GM23338 (cell line): ENCODE measurements at regions not wholly inside any gene's neighbourhood (a gene's known extent, or its start where the extent isn't known, plus 50 kb on each side); places are given as distances from the start of the nearest gene placed in this dataset.

Source experiments
- ATAC-seq: fragments of 200-7000 bp; cut with Tn5 transposase; 3 replicates; pipeline ENCODE4 v1.9.1; 2020
- DNase-seq: peaks from one replicate; pipeline ENCODE4 v3.0.0-alpha.2; 2015; ENCODE audit warnings: low spot score
- H2AFZ ChIP-seq: fragments of 200-600 bp; sonication (generic); 2 replicates; pipeline ENCODE4 v1.8.0; 2016; ENCODE audit warnings: antibody characterized with exemption, mild to moderate bottlenecking, moderate library complexity
- H3F3A ChIP-seq: fragments of 200-600 bp; sonication (generic); replicated peaks from 2 replicates; pipeline ENCODE4 v1.8.0; 2017; ENCODE audit warnings: antibody characterized with exemption, mixed run types, low read depth
- H3K27ac ChIP-seq: fragments of 200-600 bp; sonication (generic); 2 replicates; pipeline ENCODE4 v1.6.1; 2016; ENCODE audit warnings: low read depth
- H3K27me3 ChIP-seq: fragments of 200-600 bp; sonication (generic); 2 replicates; pipeline ENCODE4 v1.8.0; 2016; ENCODE audit warnings: mild to moderate bottlenecking, mixed run types, moderate library complexity; ENCODE audit not compliant: insufficient read depth
- H3K36me3 ChIP-seq: fragments of 200-600 bp; sonication (generic); 2 replicates; pipeline ENCODE4 v1.8.0; 2016; ENCODE audit warnings: mild to moderate bottlenecking; ENCODE audit not compliant: insufficient read depth
- H3K4me1 ChIP-seq: fragments of 200-600 bp; sonication (generic); 2 replicates; pipeline ENCODE4 v1.8.0; 2016; ENCODE audit warnings: mild to moderate bottlenecking, moderate library complexity; ENCODE audit not compliant: insufficient read depth
- H3K4me2 ChIP-seq: fragments of 200-600 bp; sonication (generic); 2 replicates; pipeline ENCODE4 v1.7.1; 2017; ENCODE audit warnings: mixed run types
- H3K4me3 ChIP-seq: fragments of 200-600 bp; sonication (generic); 2 replicates; pipeline ENCODE4 v1.6.1; 2016; ENCODE audit warnings: mixed run types
- H3K79me2 ChIP-seq: fragments of 200-600 bp; sonication (generic); replicated peaks from 2 replicates; pipeline ENCODE4 v1.8.0; 2017; ENCODE audit warnings: mild to moderate bottlenecking; ENCODE audit not compliant: insufficient read depth
- H3K9me2 ChIP-seq: fragments of 200-600 bp; sonication (generic); 2 replicates; pipeline ENCODE4 v1.8.0; 2017; ENCODE audit not compliant: insufficient read depth
- H4K20me1 ChIP-seq: fragments of 200-600 bp; sonication (generic); replicated peaks from 2 replicates; pipeline ENCODE4 v1.8.0; 2017; ENCODE audit warnings: mild to moderate bottlenecking; ENCODE audit not compliant: insufficient read depth
- H3K27ac Mint-ChIP-seq: 2 replicates; pipeline ENCODE4 v1.8.0; 2020; ENCODE audit warnings: inconsistent platforms, mild to moderate bottlenecking, moderate library complexity, mixed read lengths
- H3K27me3 Mint-ChIP-seq: 3 replicates; pipeline ENCODE4 v1.8.0; 2022; ENCODE audit warnings: low read depth, mild to moderate bottlenecking, moderate library complexity, mixed read lengths, inconsistent platforms; ENCODE audit not compliant: insufficient read depth, poor library complexity
- H3K36me3 Mint-ChIP-seq: 3 replicates; pipeline ENCODE4 v1.8.0; 2021; ENCODE audit warnings: low read depth, mild to moderate bottlenecking, inconsistent platforms, moderate library complexity, mixed read lengths
- H3K4me1 Mint-ChIP-seq: 3 replicates; pipeline ENCODE4 v1.8.0; 2020; ENCODE audit warnings: mild to moderate bottlenecking, inconsistent platforms, mixed read lengths
- H3K4me3 Mint-ChIP-seq: 3 replicates; pipeline ENCODE4 v1.8.0; 2021; ENCODE audit warnings: moderate library complexity, mild to moderate bottlenecking, inconsistent platforms, mixed read lengths
- H3K9me3 Mint-ChIP-seq: 3 replicates; pipeline ENCODE4 v1.8.0; 2020; ENCODE audit warnings: moderate library complexity, mild to moderate bottlenecking, inconsistent platforms, mixed read lengths
- CTCF ChIP-seq, 2 experiments: fragments of 200-600 bp in 1 of 2; sonication (generic) in 1 of 2; conservative IDR thresholded peaks; 2 replicates each; pipeline versions ENCODE4 v1.5.1 to v1.6.1; 2016 to 2017; ENCODE audit warnings: antibody characterized with exemption in 2 of 2, low read depth in 2 of 2, mild to moderate bottlenecking in 2 of 2, moderate library complexity in 1 of 2
- EZH2phosphoT487 ChIP-seq: fragments of 200-600 bp; sonication (generic); IDR thresholded peaks from one replicate; pipeline ENCODE4 v1.8.1; 2018; ENCODE audit warnings: antibody characterized with exemption; ENCODE audit not compliant: unreplicated experiment
- JUNB ChIP-seq: IDR thresholded peaks from one replicate; pipeline ENCODE4 v1.6.1; 2016; ENCODE audit warnings: antibody characterized with exemption; ENCODE audit not compliant: unreplicated experiment
- ZNF114 ChIP-seq: fragments of 250-450 bp; sonication (Bioruptor Pico); IDR thresholded peaks from 2 replicates; pipeline ENCODE4 v1.5.0; 2020; ENCODE audit warnings: mild to moderate bottlenecking, moderate library complexity
- ZNF331 ChIP-seq: fragments of 250-450 bp; sonication (Bioruptor Pico); IDR thresholded peaks from 2 replicates; pipeline ENCODE4 v1.5.0; 2020; ENCODE audit warnings: low read depth, mild to moderate bottlenecking, moderate library complexity
- TF ChIP-seq, protein P1 (sequence below): fragments of 250-450 bp; sonication (Bioruptor Pico); IDR thresholded peaks from 2 replicates; pipeline ENCODE4 v1.5.0; 2020; ENCODE audit warnings: mild to moderate bottlenecking, moderate library complexity

GRCh38 chr22:20637750-20638506 lies 130.5 kb downstream of the MED15 start:
- H3K27me3 Mint-ChIP-seq: peaks cover 2% of the 10 kb centered on the region
- no peak overlapping the region for H3K27ac Mint-ChIP-seq
- Histone ChIP-seq H3K79me2 (no peaks in the 10 kb centered on the region), H3K4me1 (no peaks in the 10 kb centered on the region), H3F3A (no peaks in the 10 kb centered on the region), H3K27me3 (no peaks in the 10 kb centered on the region), H3K36me3 (no peaks in the 10 kb centered on the region), H4K20me1 (no peaks in the 10 kb centered on the region), H3K27ac (no peak overlapping the region), H3K4me3 (no peak overlapping the region), H2AFZ (no peak overlapping the region), H3K4me2 (no peak overlapping the region), H3K9me2 (no peaks in the 10 kb centered on the region)
- TF ChIP-seq CTCF (conservative IDR thresholded peaks at IDR 0.05; ENCODE audit: low read depth in 2 of 2) (no peak), ZNF114 (no peak), ZNF331 (CRISPR knock-in tag) (no peak), JUNB (no peak), EZH2phosphoT487 (no peak)
- TF ChIP-seq, protein P1, sequence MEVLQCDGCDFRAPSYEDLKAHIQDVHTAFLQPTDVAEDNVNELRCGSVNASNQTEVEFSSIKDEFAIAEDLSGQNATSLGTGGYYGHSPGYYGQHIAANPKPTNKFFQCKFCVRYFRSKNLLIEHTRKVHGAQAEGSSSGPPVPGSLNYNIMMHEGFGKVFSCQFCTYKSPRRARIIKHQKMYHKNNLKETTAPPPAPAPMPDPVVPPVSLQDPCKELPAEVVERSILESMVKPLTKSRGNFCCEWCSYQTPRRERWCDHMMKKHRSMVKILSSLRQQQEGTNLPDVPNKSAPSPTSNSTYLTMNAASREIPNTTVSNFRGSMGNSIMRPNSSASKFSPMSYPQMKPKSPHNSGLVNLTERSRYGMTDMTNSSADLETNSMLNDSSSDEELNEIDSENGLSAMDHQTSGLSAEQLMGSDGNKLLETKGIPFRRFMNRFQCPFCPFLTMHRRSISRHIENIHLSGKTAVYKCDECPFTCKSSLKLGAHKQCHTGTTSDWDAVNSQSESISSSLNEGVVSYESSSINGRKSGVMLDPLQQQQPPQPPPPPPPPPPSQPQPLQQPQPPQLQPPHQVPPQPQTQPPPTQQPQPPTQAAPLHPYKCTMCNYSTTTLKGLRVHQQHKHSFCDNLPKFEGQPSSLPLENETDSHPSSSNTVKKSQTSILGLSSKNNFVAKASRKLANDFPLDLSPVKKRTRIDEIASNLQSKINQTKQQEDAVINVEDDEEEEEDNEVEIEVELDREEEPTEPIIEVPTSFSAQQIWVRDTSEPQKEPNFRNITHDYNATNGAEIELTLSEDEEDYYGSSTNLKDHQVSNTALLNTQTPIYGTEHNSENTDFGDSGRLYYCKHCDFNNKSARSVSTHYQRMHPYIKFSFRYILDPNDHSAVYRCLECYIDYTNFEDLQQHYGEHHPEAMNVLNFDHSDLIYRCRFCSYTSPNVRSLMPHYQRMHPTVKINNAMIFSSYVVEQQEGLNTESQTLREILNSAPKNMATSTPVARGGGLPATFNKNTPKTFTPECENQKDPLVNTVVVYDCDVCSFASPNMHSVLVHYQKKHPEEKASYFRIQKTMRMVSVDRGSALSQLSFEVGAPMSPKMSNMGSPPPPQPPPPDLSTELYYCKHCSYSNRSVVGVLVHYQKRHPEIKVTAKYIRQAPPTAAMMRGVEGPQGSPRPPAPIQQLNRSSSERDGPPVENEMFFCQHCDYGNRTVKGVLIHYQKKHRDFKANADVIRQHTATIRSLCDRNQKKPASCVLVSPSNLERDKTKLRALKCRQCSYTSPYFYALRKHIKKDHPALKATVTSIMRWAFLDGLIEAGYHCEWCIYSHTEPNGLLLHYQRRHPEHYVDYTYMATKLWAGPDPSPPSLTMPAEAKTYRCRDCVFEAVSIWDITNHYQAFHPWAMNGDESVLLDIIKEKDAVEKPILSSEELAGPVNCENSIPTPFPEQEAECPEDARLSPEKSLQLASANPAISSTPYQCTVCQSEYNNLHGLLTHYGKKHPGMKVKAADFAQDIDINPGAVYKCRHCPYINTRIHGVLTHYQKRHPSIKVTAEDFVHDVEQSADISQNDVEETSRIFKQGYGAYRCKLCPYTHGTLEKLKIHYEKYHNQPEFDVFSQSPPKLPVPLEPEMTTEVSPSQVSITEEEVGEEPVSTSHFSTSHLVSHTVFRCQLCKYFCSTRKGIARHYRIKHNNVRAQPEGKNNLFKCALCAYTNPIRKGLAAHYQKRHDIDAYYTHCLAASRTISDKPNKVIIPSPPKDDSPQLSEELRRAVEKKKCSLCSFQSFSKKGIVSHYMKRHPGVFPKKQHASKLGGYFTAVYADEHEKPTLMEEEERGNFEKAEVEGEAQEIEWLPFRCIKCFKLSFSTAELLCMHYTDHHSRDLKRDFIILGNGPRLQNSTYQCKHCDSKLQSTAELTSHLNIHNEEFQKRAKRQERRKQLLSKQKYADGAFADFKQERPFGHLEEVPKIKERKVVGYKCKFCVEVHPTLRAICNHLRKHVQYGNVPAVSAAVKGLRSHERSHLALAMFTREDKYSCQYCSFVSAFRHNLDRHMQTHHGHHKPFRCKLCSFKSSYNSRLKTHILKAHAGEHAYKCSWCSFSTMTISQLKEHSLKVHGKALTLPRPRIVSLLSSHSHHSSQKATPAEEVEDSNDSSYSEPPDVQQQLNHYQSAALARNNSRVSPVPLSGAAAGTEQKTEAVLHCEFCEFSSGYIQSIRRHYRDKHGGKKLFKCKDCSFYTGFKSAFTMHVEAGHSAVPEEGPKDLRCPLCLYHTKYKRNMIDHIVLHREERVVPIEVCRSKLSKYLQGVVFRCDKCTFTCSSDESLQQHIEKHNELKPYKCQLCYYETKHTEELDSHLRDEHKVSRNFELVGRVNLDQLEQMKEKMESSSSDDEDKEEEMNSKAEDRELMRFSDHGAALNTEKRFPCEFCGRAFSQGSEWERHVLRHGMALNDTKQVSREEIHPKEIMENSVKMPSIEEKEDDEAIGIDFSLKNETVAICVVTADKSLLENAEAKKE: no peak
- peaks cover under 1% of the 10 kb centered on the region; the same call in 1 of the 3 replicates for H3K4me1 Mint-ChIP-seq
- H3K4me3 Mint-ChIP-seq: no peak overlapping the region
- no peak for ATAC-seq
- H3K9me3 Mint-ChIP-seq: peaks cover 4% of the 10 kb centered on the region; the same call in 2 of the 3 replicates
- no peak for DNase-seq
- no peaks in the 10 kb centered on the region for H3K36me3 Mint-ChIP-seq
